WTC11 (cell line): ENCODE measurements at regions not wholly inside any gene's neighbourhood (a gene's known extent, or its start where the extent isn't known, plus 50 kb on each side); places are given as distances from the start of the nearest gene placed in this dataset.

Experiments used
- CREB1 ChIP-seq: sonication (generic); formaldehyde crosslinking; IDR thresholded peaks from 2 replicates; pipeline ENCODE4 v1.8.0; 2023; ENCODE audit warnings: mild to moderate bottlenecking, missing genetic modification reagents
- FOXJ3 ChIP-seq: sonication (generic); formaldehyde crosslinking; IDR thresholded peaks from 2 replicates; pipeline ENCODE4 v1.9.0; 2021; ENCODE audit warnings: missing genetic modification reagents, mild to moderate bottlenecking, borderline replicate concordance
- FOXP1 ChIP-seq: sonication (generic); formaldehyde crosslinking; IDR thresholded peaks from 2 replicates; pipeline ENCODE4 v1.8.0; 2022; ENCODE audit warnings: missing genetic modification reagents, mild to moderate bottlenecking, moderate library complexity, borderline replicate concordance
- NR3C1 ChIP-seq: sonication (generic); formaldehyde crosslinking; conservative IDR thresholded peaks from 2 replicates; pipeline ENCODE4 v1.8.1; 2023; ENCODE audit warnings: low read depth, mild to moderate bottlenecking, missing genetic modification reagents
- SMAD4 ChIP-seq: sonication (generic); formaldehyde crosslinking; IDR thresholded peaks from 2 replicates; pipeline ENCODE4 v1.8.0; 2022; ENCODE audit warnings: mild to moderate bottlenecking, missing genetic modification reagents
- TEAD1 ChIP-seq: sonication (generic); formaldehyde crosslinking; IDR thresholded peaks from 2 replicates; pipeline ENCODE4 v1.8.0; 2022; ENCODE audit warnings: mild to moderate bottlenecking, missing genetic modification reagents
- ZNF121 ChIP-seq: sonication (generic); formaldehyde crosslinking; IDR thresholded peaks from 2 replicates; pipeline ENCODE4 v1.8.0; 2023; ENCODE audit warnings: missing genetic modification reagents
- TF ChIP-seq, protein P1 (sequence below): fragments of 200-600 bp; IDR thresholded peaks from 2 replicates; pipeline ENCODE4 v1.8.0; 2022; ENCODE audit warnings: antibody characterized with exemption
- TF ChIP-seq, protein P2 (sequence below): sonication (generic); formaldehyde crosslinking; IDR thresholded peaks from 2 replicates; pipeline ENCODE4 v1.8.1; 2023; ENCODE audit warnings: mild to moderate bottlenecking, missing genetic modification reagents
- TF ChIP-seq, protein P3 (sequence below): sonication (generic); formaldehyde crosslinking; conservative IDR thresholded peaks from 2 replicates; pipeline ENCODE4 v1.8.1; 2023; ENCODE audit warnings: mild to moderate bottlenecking, low read depth, missing genetic modification reagents, moderate library complexity
- TF ChIP-seq, protein P4 (sequence below): sonication (generic); formaldehyde crosslinking; IDR thresholded peaks from 2 replicates; pipeline ENCODE4 v1.8.1; 2023; ENCODE audit warnings: mild to moderate bottlenecking, missing genetic modification reagents, moderate library complexity
- TF ChIP-seq, protein P5 (sequence below): sonication (generic); formaldehyde crosslinking; IDR thresholded peaks from 2 replicates; pipeline ENCODE4 v1.8.1; 2023; ENCODE audit warnings: mild to moderate bottlenecking, missing genetic modification reagents, borderline replicate concordance

DNA sequence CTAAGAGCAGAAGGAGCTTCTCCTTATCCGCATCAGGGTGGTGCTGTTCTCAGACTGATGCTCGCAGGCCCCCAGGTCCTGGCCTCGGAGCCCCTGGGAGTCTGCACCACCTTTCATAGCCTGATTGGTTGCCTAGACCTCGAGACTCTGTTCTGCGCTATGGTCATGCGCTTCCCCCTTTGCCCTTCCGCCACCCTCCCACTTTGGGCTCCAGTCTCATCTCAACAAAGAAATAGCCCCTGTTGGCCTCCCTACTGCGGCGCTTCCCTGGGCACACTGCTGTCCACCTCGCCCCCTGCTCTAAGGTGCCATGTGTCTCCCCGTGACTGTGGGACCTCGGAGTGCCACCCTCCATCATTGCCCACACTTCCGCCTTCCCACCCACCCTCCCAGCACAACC, 102.9 kb upstream of the TWIST2 start:
- TF ChIP-seq, protein P1, sequence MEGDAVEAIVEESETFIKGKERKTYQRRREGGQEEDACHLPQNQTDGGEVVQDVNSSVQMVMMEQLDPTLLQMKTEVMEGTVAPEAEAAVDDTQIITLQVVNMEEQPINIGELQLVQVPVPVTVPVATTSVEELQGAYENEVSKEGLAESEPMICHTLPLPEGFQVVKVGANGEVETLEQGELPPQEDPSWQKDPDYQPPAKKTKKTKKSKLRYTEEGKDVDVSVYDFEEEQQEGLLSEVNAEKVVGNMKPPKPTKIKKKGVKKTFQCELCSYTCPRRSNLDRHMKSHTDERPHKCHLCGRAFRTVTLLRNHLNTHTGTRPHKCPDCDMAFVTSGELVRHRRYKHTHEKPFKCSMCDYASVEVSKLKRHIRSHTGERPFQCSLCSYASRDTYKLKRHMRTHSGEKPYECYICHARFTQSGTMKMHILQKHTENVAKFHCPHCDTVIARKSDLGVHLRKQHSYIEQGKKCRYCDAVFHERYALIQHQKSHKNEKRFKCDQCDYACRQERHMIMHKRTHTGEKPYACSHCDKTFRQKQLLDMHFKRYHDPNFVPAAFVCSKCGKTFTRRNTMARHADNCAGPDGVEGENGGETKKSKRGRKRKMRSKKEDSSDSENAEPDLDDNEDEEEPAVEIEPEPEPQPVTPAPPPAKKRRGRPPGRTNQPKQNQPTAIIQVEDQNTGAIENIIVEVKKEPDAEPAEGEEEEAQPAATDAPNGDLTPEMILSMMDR, result no peak
- TF ChIP-seq, protein P2, sequence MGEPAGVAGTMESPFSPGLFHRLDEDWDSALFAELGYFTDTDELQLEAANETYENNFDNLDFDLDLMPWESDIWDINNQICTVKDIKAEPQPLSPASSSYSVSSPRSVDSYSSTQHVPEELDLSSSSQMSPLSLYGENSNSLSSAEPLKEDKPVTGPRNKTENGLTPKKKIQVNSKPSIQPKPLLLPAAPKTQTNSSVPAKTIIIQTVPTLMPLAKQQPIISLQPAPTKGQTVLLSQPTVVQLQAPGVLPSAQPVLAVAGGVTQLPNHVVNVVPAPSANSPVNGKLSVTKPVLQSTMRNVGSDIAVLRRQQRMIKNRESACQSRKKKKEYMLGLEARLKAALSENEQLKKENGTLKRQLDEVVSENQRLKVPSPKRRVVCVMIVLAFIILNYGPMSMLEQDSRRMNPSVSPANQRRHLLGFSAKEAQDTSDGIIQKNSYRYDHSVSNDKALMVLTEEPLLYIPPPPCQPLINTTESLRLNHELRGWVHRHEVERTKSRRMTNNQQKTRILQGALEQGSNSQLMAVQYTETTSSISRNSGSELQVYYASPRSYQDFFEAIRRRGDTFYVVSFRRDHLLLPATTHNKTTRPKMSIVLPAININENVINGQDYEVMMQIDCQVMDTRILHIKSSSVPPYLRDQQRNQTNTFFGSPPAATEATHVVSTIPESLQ (CRISPR knock-in tag), result no peak
- TF ChIP-seq, protein P3, sequence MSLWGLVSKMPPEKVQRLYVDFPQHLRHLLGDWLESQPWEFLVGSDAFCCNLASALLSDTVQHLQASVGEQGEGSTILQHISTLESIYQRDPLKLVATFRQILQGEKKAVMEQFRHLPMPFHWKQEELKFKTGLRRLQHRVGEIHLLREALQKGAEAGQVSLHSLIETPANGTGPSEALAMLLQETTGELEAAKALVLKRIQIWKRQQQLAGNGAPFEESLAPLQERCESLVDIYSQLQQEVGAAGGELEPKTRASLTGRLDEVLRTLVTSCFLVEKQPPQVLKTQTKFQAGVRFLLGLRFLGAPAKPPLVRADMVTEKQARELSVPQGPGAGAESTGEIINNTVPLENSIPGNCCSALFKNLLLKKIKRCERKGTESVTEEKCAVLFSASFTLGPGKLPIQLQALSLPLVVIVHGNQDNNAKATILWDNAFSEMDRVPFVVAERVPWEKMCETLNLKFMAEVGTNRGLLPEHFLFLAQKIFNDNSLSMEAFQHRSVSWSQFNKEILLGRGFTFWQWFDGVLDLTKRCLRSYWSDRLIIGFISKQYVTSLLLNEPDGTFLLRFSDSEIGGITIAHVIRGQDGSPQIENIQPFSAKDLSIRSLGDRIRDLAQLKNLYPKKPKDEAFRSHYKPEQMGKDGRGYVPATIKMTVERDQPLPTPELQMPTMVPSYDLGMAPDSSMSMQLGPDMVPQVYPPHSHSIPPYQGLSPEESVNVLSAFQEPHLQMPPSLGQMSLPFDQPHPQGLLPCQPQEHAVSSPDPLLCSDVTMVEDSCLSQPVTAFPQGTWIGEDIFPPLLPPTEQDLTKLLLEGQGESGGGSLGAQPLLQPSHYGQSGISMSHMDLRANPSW (CRISPR knock-in tag), result no peak
- TF ChIP-seq CREB1 (no peak), TEAD1 (CRISPR knock-in tag) (no peak), FOXJ3 (CRISPR knock-in tag) (no peak), SMAD4 (CRISPR knock-in tag) (no peak), NR3C1 (CRISPR knock-in tag) (no peak), ZNF121 (CRISPR knock-in tag) (no peak), FOXP1 (CRISPR knock-in tag) (no peak)
- TF ChIP-seq, protein P4, sequence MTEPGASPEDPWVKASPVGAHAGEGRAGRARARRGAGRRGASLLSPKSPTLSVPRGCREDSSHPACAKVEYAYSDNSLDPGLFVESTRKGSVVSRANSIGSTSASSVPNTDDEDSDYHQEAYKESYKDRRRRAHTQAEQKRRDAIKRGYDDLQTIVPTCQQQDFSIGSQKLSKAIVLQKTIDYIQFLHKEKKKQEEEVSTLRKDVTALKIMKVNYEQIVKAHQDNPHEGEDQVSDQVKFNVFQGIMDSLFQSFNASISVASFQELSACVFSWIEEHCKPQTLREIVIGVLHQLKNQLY (CRISPR knock-in tag), result no peak
- TF ChIP-seq, protein P5, sequence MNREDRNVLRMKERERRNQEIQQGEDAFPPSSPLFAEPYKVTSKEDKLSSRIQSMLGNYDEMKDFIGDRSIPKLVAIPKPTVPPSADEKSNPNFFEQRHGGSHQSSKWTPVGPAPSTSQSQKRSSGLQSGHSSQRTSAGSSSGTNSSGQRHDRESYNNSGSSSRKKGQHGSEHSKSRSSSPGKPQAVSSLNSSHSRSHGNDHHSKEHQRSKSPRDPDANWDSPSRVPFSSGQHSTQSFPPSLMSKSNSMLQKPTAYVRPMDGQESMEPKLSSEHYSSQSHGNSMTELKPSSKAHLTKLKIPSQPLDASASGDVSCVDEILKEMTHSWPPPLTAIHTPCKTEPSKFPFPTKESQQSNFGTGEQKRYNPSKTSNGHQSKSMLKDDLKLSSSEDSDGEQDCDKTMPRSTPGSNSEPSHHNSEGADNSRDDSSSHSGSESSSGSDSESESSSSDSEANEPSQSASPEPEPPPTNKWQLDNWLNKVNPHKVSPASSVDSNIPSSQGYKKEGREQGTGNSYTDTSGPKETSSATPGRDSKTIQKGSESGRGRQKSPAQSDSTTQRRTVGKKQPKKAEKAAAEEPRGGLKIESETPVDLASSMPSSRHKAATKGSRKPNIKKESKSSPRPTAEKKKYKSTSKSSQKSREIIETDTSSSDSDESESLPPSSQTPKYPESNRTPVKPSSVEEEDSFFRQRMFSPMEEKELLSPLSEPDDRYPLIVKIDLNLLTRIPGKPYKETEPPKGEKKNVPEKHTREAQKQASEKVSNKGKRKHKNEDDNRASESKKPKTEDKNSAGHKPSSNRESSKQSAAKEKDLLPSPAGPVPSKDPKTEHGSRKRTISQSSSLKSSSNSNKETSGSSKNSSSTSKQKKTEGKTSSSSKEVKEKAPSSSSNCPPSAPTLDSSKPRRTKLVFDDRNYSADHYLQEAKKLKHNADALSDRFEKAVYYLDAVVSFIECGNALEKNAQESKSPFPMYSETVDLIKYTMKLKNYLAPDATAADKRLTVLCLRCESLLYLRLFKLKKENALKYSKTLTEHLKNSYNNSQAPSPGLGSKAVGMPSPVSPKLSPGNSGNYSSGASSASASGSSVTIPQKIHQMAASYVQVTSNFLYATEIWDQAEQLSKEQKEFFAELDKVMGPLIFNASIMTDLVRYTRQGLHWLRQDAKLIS, result no peak
